HG02885 (cell line): ENCODE measurements at regions not wholly inside any gene's neighbourhood (a gene's known extent, or its start where the extent isn't known, plus 50 kb on each side); places are given as distances from the start of the nearest gene placed in this dataset.
"Not testable (repeated sequence)": the region's sequence is repeated elsewhere in the genome, so short reads cannot be mapped to it uniquely, and the experiment has no call there.

Experiments used
- ATAC-seq: cut with Tn5 transposase; IDR thresholded peaks from one replicate; pipeline ENCODE4 v1.9.1; 2021; ENCODE audit warnings: mild to moderate bottlenecking; ENCODE audit not compliant: unreplicated experiment, poor library complexity

GRCh38 chr9:86997156-86997555, 49.9 kb upstream of the GAS1 start:
- no peak for ATAC-seq

DNA sequence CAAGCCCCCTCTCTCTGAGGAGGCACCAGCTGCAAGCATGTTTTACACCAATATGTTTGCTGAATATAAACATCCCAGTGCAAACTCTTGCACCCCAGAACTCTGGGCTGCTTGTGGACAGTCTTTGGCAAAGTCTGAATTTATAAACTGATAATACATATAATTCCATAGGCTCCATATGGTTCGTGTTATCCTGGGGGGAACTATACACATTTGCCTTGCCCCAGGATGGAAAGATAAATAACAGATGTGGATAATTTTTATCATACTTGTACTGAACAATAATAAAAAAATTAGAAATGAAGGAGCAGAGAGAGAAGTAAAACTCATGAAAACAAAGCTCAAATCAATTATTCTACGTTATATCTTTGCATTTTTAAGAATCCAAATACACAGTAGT, 50.6 kb upstream of the GAS1 start:
- ATAC-seq = no peak

DNA sequence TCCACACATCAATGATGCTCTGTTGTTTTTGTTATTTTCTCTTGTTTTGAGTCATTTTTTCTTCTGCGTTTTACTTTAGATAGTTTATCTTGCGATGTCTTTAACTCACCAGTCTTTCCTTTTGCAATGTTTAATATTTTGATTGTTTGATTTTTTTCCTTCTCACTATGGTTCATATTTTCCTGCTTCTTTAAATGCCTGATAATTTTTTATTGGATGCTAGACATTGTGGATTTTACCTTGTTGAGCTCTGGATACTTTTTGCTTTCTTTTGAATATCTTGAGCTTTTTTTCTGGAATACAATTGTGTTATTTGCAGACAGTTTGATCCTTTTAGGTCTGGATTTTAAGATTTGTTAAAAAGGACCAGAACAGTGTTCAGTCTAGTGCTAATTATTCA, 55.2 kb upstream of the GAS1 start:
- ATAC-seq = no peak

GRCh38 chr9:87004016-87004415, 56.7 kb upstream of the GAS1 start:
- ATAC-seq = no peak

DNA sequence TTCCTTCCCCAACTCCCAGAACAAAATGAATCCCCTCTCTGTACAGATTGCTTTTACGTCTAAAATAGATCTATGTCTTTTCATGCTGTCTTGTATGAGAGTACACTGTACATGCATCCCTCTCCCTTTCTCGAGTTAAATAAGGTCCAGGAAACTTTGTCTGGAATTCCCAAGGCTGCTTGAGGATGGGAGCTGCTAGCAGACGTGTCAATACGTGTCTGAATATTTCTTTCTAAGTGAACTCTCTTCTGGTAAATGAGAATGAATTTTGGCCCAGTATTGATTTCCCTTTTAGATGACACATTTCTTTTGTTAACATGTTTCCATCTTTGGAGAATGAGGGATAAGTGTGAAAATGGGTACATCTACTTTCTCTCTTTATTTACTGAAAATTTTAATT, 59.6 kb upstream of the GAS1 start:
- ATAC-seq = no peak

DNA sequence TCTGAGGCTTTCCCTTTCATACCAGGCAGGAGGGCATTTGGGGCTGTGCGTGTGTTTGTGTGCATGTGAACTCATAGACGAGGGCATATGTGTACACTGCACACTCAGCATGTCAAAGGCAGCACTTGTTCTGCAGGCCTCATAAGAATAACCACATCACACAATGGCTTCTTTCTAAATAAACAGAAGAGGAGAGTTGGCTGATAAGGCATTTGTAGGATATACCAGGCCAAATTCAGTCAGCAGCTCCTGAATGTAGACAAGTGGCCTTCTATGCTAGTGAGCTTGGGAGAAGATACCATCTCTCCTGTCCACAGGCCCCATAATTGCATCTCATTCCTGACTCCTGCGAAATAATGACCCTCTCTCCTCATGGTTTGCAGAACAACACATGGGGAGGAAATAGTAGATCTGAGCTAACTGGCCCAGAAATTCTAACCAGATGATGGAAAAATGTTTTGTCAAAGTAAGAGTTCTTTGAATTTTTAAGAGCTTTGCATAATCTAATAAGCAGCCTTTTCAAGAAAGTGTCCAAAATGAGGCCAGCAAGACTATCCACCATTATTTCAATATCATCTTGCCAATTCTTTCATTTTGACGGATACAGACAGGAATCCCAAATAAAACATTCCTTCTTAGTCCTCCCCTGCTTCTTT, 60.5 kb upstream of the GAS1 start:
- ATAC-seq = no peak

GRCh38 chr9:87008667-87009066, 61.4 kb upstream of the GAS1 start:
- no peak for ATAC-seq

- no peak for ATAC-seq
Observed at GRCh38 chr9:87010626-87011025, 63.3 kb upstream of the GAS1 start.

DNA sequence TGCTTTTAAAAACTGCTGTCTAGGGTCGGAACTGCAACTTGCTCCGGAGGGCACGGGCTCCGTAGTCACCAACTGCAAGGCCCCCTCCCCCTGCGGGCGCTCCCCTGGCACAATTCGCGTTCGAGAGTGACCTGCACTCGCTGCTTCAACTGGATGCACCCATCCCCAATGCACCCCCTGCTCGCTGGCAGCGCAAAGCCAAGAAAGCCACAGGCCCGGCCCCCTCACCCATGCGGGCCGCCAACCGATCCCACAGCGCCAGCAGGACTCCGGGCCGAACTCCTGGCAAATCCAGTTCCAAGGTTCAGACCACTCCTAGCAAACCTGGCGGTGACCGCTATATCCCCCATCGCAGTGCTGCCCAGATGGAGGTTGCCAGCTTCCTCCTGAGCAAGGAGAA, 64.2 kb upstream of the GAS1 start:
- ATAC-seq = no peak

DNA sequence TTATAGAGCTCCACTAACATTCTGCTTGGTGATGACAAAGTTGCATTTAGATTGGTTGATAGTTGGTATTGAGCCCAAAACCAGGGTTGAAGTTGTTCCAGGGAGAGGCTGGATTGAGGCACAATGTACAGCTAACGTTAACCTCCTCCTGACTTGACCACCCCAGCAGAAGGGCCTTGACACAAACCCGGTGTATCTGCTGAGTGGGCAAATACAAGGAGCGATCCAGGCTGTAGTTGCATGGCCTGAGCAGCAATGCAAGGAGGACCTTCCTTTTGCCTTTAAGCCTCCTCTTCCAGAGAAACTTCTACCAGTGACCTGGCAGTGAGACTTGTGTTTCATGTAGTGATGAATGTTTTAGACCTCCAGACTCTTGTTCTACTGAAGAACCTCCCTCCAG, 66.2 kb upstream of the GAS1 start:
- ATAC-seq = no peak

DNA sequence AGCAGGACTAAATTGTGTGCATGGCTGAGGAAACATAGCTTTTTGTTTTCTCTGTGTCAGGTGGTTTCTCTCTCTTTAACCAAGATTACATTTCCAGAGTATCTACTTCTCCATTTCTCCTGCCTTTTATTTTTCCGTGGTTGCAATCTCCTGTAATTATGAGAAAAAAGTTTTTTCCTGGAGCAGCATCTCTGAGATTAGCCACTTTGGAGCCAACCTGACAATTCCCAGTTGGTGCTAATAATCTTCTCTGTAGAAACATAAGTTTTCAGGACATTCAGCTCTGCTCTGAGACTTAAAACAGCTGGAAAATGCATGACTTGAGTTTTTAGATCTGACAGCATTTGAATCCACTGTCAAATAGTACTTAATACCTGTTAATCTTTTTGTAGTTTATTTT, 67.1 kb upstream of the GAS1 start:
- ATAC-seq = no peak

DNA sequence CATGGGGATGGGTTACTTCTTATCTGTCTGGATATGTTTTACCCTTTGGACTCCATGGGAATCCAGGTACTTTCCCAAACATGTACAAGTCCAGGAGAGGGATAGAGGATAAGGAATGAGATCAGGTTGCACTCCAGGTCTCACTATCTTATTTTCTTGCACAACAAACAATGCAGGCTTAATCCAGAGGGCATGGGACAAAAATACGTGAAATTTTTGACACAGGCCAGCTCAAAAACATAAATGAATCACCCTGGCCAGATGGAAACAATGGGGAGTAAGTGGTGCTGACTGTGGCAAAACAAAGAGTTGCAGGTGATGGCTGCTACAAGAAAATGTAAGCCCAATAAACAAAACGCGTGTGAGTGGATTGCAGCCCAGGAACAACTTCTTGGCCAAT, 69.4 kb upstream of the GAS1 start:
- no peak for ATAC-seq

- ATAC-seq = no peak
Observed at GRCh38 chr9:87020169-87020950, 73.1 kb upstream of the GAS1 start.

- ATAC-seq = no peak
Observed at GRCh38 chr9:87022178-87022577, 74.9 kb upstream of the GAS1 start.

DNA sequence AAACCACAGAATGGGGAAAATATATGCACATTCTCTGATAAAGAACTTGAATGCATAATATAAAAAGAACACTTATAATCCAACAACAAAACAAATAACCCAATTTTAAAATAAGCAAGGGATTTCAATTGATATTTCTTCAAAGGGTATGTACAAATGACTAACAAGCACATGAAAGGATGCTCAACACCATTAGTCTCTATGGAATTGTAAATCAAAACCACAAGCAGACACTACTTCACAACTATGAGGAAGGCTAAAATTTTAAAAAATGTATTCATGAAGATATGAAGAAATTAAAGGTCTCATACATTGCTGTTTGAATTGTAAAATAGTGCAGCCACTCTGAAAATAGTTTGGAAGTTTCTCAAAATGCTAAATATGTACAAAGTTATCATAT, 78.9 kb upstream of the GAS1 start:
- ATAC-seq = no peak

DNA sequence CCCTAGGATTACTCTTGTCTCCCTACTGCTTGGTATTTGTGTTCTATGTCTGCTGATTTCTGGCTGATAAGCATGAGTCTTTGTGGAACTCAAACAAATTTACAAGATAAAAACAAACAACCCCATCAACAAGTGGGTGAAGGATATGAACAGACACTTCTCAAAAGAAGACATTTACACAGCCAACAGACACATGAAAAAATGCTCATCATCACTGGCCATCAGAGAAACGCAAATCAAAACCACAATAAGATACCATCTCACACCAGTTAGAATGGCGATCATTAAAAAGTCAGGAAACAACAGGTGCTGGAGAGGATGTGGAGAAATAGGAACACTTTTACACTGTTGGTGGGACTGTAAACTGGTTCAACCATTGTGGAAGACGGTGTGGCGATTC, 81.5 kb upstream of the GAS1 start:
- ATAC-seq = not testable (repeated sequence)

DNA sequence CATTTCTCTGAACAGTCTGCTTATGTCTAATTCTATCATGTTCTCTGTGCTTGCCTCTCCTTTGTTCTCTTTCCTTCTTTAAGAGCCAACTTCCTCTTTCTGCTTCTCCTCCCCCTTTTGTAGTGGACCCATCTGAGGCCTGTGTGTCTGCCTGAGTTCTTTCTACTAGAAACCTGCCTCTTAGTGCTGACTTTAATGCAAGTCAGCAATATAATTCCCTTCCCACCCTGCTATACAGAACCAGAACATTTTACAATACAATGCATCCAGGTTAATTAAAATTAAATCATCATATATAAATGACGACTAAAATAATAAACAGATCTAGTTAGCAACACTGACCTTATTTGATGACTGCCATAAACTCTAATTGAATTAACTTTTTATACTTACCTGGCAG, 82.6 kb upstream of the GAS1 start:
- no peak for ATAC-seq

DNA sequence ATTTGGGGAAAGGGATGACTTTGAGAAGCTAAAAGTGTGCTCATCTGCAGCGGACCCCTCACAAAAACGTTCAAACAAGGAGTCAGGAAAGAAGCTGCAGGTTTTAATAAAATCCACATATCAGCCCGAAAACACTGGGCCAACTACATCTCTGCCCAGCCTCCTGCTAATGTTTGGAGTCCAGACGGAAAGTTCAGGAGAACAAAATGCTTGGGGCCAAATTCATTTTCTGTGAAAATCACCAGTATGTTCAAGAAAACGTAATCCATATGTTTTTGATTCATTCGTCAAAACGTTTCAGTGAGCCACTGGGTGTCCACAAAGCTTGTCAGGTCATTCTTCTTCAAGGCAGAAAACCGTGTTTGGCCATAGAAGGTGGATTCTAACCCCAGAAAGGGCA, 87.5 kb upstream of the GAS1 start:
- ATAC-seq = no peak

- no peak for ATAC-seq
Observed at GRCh38 chr9:87035879-87036278, 88.6 kb upstream of the GAS1 start.

- no peak for ATAC-seq
Observed at GRCh38 chr9:87036506-87036905, 89.2 kb upstream of the GAS1 start.

GRCh38 chr9:87039809-87040392, 92.6 kb upstream of the GAS1 start:
- no peak for ATAC-seq
